Heart left ventricle (tissue), 16 donors: ENCODE measurements at regions not wholly inside any gene's neighbourhood (a gene's known extent, or its start where the extent isn't known, plus 50 kb on each side); places are given as distances from the start of the nearest gene placed in this dataset.

Experiments used
- ATAC-seq, 4 donors: fragments of 200-7000 bp; cut with Tn5 transposase; one replicate each; pipeline ENCODE4 v1.9.1; 2020 to 2022; ENCODE audit warnings: moderate library complexity in 4 of 4, mild to moderate bottlenecking in 3 of 4, moderate number of reproducible peaks in 1 of 4
- DNase-seq, 5 donors: peaks; one replicate each; pipeline ENCODE4 v3.0.0-alpha.2; 2020
- H3K27ac ChIP-seq, 12 donors: fragments of 200-600 bp; sonication (generic) in 4 of 12; one replicate each; pipeline versions ENCODE4 v1.5.0 to v1.8.0; 2016 to 2022; ENCODE audit warnings: mild to moderate bottlenecking in 2 of 12
- H3K27me3 ChIP-seq, 9 donors: fragments of 200-600 bp; sonication (generic) in 2 of 9; one replicate each; pipeline versions ENCODE4 v1.5.1 to v1.8.0; 2016 to 2022; ENCODE audit warnings: mild to moderate bottlenecking in 3 of 9
- H3K36me3 ChIP-seq, 9 donors: fragments of 200-600 bp; sonication (generic) in 2 of 9; one replicate each; pipeline versions ENCODE4 v1.5.0 to v1.8.0; 2018 to 2022; ENCODE audit warnings: mild to moderate bottlenecking in 2 of 9
- H3K4me1 ChIP-seq, 12 donors: fragments of 200-600 bp; sonication (generic) in 4 of 12; one replicate each; pipeline versions ENCODE4 v1.5.0 to v1.8.0; 2016 to 2022; ENCODE audit warnings: mild to moderate bottlenecking in 3 of 12
- H3K4me3 ChIP-seq, 12 donors: fragments of 200-600 bp; sonication (generic) in 4 of 12; one replicate each; pipeline versions ENCODE4 v1.5.0 to v1.8.0; 2017 to 2022; ENCODE audit warnings: mild to moderate bottlenecking in 9 of 12, moderate library complexity in 4 of 12
- H3K9me3 ChIP-seq, 12 donors: fragments of 200-600 bp; sonication (generic) in 4 of 12; one replicate each; pipeline versions ENCODE4 v1.5.0 to v1.8.0; 2016 to 2022; ENCODE audit warnings: mild to moderate bottlenecking in 1 of 12
- POLR2A ChIP-seq, 2 donors: fragments of 450-650 bp; IDR thresholded peaks; one replicate each; pipeline ENCODE4 v1.6.1; 2017; ENCODE audit warnings: antibody characterized with exemption in 2 of 2, mild to moderate bottlenecking in 2 of 2, moderate library complexity in 2 of 2
- WGBS, 4 donors: extraction: QIAGEN DNeasy Blood & Tissue Kit in 2 of 4; methylation state at CpG; one replicate each; pipeline versions ENCODE4 v1.1.5 to v1.1.7; 2013 to 2018; 5-methylcytosine and 5-hydroxymethylcytosine counted together
- intact Hi-C, 10 donors: fragments of 100-400 bp; cut with DNase I; formaldehyde crosslinking; loops; one replicate each; pipeline versions ENCODE4 v1.11.1 to v1.14.2; 2022
- TF ChIP-seq, protein P1 (sequence below), 12 donors: fragments of 200-600 bp; sonication (generic) in 4 of 12; IDR thresholded peaks; one replicate each; pipeline versions ENCODE4 v1.5.0 to v1.8.0; 2018 to 2022; ENCODE audit warnings: antibody characterized with exemption in 12 of 12, mild to moderate bottlenecking in 5 of 12
- donor health status: ischemic (EF 13 %, LVEDD 7.1; RV severe dilation, severe dysfunction).
- donor health status: healthy with polysubstance abuse.
- donor health status: DM: no; HTN: yes; CAD: no.
- donor health status: DM: no; HTN: no; CAD: no.
- donor health status: ischemic (EF 25% LVEDD 6.9; RV normal size, moderate dysfunction).
- donor health status: ischemic (EF 25% LVEDD 5.7; RV mildly dilated, moderate dysfunction).
- donor health status: healthy.
- donor health status: DM: yes; HTN: yes; CAD: no.
- donor health status: ischemic (EF 35%, LVEDD 5.7; RV mildly dilated, moderate dysfunction).
- donor health status: nonischemic (EF 11% LVEDD 7.7; RV severe dilation, severe dysfunction).
- donor health status: DM: yes; HTN: yes; CAD: no.
- donor health status: PGD.
- donor health status: ischemic (EF 29% LVEDD 5.4; RV normal size, mild dysfunction).
- donor health status: nonischemic (EF 23%, LVEDD 6.1; RV moderate dilation, normal function).

DNA sequence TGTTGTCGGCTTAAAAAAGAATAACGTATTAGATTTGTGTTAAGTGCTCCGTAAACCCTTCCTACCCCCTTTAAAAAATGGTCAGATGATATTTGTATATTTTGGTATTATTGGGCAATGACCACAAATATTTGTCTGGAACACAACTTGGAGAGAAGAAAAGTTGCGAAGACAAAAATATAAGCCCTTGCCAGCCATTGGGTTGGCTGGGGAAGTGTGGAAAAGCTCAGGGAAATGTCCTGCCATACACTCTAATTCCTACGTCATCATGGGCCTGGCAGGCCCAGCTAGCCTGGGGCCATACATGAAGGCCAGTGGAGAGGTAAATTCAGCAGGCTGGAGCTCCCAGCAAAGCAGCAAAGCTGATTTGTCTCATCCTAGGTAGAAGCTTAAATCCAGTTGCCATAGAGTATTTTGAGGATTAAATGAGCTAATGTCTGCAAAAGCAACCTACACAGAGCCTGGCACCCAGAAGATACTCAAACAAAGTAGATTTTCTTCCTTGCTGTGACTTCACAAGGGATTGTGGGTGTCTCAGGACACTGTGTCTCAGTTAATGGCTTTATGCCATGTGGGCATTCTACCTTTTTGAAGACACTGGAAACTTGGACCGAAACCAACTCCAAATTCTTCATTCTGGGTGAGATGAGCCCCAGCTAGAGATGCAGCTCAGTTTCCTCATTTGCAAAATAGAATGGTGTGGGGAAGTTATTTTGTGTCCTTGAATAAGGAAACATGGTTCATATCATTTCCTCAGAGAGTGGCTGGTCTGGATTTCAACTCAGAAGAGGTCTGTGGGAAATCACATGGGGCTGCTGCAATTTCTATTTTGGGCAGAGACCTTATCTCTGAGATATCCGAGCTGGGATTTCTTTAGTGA lies 87.9 kb upstream of the MAP4K3 start:
- Histone ChIP-seq H3K4me3 (no peak overlapping the region), H3K27me3 (no peaks in the 10 kb centered on the region), H3K9me3 (peaks cover 0 to 10% (median 1%) of the 10 kb centered on the region in 12 donors), H3K27ac (peak overlapping the region in 9 of 12 donors; percentile 8 to 68 (median 51)), H3K4me1 (peaks cover 12 to 43% (median 34%) of the 10 kb centered on the region in 12 donors), H3K36me3 (no peaks in the 10 kb centered on the region)
- no peak for DNase-seq
- TF ChIP-seq POLR2A (IDR thresholded peaks at IDR 0.05), result no peak
- TF ChIP-seq, protein P1, sequence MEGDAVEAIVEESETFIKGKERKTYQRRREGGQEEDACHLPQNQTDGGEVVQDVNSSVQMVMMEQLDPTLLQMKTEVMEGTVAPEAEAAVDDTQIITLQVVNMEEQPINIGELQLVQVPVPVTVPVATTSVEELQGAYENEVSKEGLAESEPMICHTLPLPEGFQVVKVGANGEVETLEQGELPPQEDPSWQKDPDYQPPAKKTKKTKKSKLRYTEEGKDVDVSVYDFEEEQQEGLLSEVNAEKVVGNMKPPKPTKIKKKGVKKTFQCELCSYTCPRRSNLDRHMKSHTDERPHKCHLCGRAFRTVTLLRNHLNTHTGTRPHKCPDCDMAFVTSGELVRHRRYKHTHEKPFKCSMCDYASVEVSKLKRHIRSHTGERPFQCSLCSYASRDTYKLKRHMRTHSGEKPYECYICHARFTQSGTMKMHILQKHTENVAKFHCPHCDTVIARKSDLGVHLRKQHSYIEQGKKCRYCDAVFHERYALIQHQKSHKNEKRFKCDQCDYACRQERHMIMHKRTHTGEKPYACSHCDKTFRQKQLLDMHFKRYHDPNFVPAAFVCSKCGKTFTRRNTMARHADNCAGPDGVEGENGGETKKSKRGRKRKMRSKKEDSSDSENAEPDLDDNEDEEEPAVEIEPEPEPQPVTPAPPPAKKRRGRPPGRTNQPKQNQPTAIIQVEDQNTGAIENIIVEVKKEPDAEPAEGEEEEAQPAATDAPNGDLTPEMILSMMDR (IDR thresholded peaks at IDR 0.05), result no peak
- 65 to 81% (median 74%) methylated on average over 7 of the region's 7 CpGs for WGBS, 4 donors
- intact Hi-C loops, result no loop called here
- peak in 2 of 4 donors; percentile 17 to 30 for ATAC-seq

DNA sequence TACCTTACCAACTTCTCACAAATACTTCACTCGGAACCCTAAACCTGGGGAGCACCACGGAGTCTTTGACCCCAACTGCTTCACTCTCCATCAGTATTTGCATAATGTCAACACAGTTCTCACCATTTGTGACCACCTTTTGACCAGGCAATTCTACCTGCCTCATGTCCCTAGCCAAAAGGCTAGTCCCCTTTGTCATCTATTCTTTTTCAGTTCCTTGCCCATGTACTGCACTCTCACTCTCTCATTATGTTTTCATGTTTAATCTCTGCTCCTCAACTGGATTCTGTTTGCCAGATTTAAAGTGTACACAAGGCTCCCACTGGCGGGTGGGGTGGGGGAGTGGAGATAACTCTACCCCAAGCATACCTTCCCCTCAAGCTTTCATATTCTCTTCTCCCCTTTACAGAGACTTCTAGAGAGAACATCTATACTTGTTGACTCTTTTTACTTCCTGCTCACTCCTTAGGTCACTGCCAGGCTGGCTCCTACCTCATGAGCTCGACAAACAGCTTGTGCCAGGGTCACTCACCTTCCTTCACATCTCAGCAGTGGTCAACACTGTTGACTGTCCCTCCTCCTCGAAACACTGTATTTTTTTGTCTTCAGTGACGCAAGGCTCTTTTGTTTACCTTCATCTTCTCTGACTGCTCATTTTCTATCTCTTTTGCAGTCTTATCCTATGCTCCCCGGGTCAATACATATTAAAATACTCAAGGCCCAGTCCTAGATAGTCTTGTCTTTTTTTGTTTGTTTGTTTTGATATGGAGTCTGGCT lies 88.7 kb upstream of the MAP4K3 start:
- WGBS, 4 donors, result 68 to 74% (median 71%) methylated on average over 7 of the region's 7 CpGs
- ATAC-seq (no peak), DNase-seq (no peak)
- no peaks in the 10 kb centered on the region for H3K27me3 ChIP-seq
- TF ChIP-seq POLR2A (IDR thresholded peaks at IDR 0.05), result no peak
- TF ChIP-seq, protein P1 (IDR thresholded peaks at IDR 0.05), result no peak
- intact Hi-C loops, result no loop called here
- no peaks in the 10 kb centered on the region for H3K36me3 ChIP-seq
- peaks cover 0 to 10% (median 1%) of the 10 kb centered on the region in 12 donors for H3K9me3 ChIP-seq
- H3K4me3 ChIP-seq, result no peak overlapping the region
- H3K27ac ChIP-seq, result peak overlapping the region in 8 of 12 donors; percentile 12 to 68 (median 52)
- H3K4me1 ChIP-seq, result peaks cover 12 to 51% (median 40%) of the 10 kb centered on the region in 12 donors

DNA sequence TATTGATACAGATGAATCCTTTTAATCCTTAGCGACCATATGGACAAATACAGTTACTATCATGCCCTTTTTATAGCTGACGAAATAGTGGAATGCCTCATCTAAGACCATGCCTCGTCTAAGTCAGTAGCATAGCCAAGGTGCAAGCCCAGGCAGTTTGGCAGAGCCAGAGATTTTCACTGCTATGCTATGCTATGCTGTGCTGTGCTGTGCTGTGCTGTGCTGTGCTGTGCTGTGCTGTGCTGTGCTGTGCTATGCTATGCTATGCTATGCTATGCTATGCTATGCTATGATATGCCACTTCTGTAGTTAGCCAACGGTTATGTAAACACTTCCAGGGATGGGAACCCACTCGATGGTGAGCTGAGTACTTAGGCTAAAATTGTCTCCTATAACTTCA lies 91.6 kb upstream of the MAP4K3 start:
- Histone ChIP-seq H3K4me1 (peaks cover 12 to 44% (median 35%) of the 10 kb centered on the region in 12 donors), H3K9me3 (no peaks in the 10 kb centered on the region), H3K36me3 (no peaks in the 10 kb centered on the region), H3K27ac (no peak overlapping the region), H3K27me3 (no peaks in the 10 kb centered on the region), H3K4me3 (no peak overlapping the region)
- ATAC-seq (no peak), DNase-seq (no peak)
- intact Hi-C loops, result no loop called here
- WGBS, 4 donors, result 64 to 75% (median 73%) methylated on average over 5 of the region's 5 CpGs
- TF ChIP-seq POLR2A (IDR thresholded peaks at IDR 0.05), result no peak
- TF ChIP-seq, protein P1 (IDR thresholded peaks at IDR 0.05), result no peak

DNA sequence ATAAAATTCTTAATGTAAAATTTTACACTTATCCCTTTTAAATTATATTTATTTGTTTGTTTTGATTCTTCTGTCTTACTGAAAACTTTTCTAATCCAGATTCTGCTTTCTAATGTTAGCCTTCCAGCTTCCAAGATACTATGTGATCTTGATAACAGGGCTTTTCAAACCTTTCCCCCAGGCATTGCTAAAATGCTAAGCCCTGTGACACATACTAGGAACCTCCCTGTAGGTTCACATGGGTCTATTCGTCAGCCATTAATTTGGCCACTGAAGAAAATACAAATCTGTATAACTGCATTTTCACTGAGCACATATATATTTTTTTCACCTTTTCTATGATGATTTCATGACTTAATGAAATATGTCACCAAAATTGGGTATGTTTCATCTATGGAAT lies 92.8 kb upstream of the MAP4K3 start:
- no peak overlapping the region for H3K4me3 ChIP-seq
- ATAC-seq (no peak), DNase-seq (no peak)
- no peaks in the 10 kb centered on the region for H3K36me3 ChIP-seq
- H3K27me3 ChIP-seq, result no peaks in the 10 kb centered on the region
- WGBS, 4 donors, result 84 to 96% (median 85%) methylated on average over 1 of the region's 1 CpG
- intact Hi-C loops, result no loop called here
- peaks cover 5 to 40% (median 24%) of the 10 kb centered on the region in 12 donors for H3K4me1 ChIP-seq
- H3K27ac ChIP-seq, result peak overlapping the region in 2 of 12 donors; percentile 19 to 35
- H3K9me3 ChIP-seq, result no peaks in the 10 kb centered on the region
- TF ChIP-seq, protein P1 (IDR thresholded peaks at IDR 0.05), result no peak
- TF ChIP-seq POLR2A (IDR thresholded peaks at IDR 0.05), result no peak
